MM.1S (cell line): ENCODE measurements at regions not wholly inside any gene's neighbourhood (a gene's known extent, or its start where the extent isn't known, plus 50 kb on each side); places are given as distances from the start of the nearest gene placed in this dataset.

Source experiments
- DNase-seq: peaks from one replicate; pipeline ENCODE4 v3.0.0-alpha.2; 2015
- H2AFZ ChIP-seq: fragments of 300-600 bp; sonication (generic); 2 replicates; pipeline ENCODE4 v1.6.0; 2016; ENCODE audit warnings: antibody characterized with exemption, low read length
- H3F3A ChIP-seq: fragments of 300-600 bp; sonication (generic); 2 replicates; pipeline ENCODE4 v1.6.1; 2016; ENCODE audit warnings: mild to moderate bottlenecking, antibody characterized with exemption, low read length, moderate library complexity, mixed read lengths; ENCODE audit not compliant: insufficient read depth
- H3K27ac ChIP-seq: fragments of 300-600 bp; sonication (generic); 2 replicates; pipeline ENCODE4 v1.5.1; 2016; ENCODE audit warnings: mild to moderate bottlenecking, low read length
- H3K27me3 ChIP-seq: fragments of 300-600 bp; sonication (generic); replicated peaks from 2 replicates; pipeline ENCODE4 v1.6.0; 2016; ENCODE audit warnings: low read length; ENCODE audit not compliant: insufficient read depth
- H3K36me3 ChIP-seq: fragments of 300-600 bp; sonication (generic); replicated peaks from 2 replicates; pipeline ENCODE4 v1.6.1; 2016; ENCODE audit warnings: mild to moderate bottlenecking, low read length, mixed read lengths; ENCODE audit not compliant: insufficient read depth
- H3K4me1 ChIP-seq: fragments of 300-600 bp; sonication (generic); 2 replicates; pipeline ENCODE4 v1.6.1; 2016; ENCODE audit warnings: low read length, mixed read lengths
- H3K4me2 ChIP-seq: fragments of 300-600 bp; sonication (generic); 2 replicates; pipeline ENCODE4 v1.6.0; 2016; ENCODE audit warnings: low read depth, low read length
- H3K4me3 ChIP-seq: fragments of 300-600 bp; sonication (generic); 2 replicates; pipeline ENCODE4 v1.5.1; 2016; ENCODE audit warnings: low read length, mixed read lengths
- H3K79me2 ChIP-seq: fragments of 300-600 bp; sonication (generic); 2 replicates; pipeline ENCODE4 v1.6.1; 2016; ENCODE audit warnings: mixed run types, low read length, mixed read lengths
- H3K9ac ChIP-seq: fragments of 300-600 bp; sonication (generic); 2 replicates; pipeline ENCODE4 v1.6.1; 2016; ENCODE audit warnings: low read length, mixed read lengths
- H3K9me2 ChIP-seq: fragments of 300-600 bp; sonication (generic); replicated peaks from 2 replicates; pipeline ENCODE4 v1.6.1; 2016; ENCODE audit warnings: mild to moderate bottlenecking, low read length, mixed read lengths; ENCODE audit not compliant: insufficient read depth
- H3K9me3 ChIP-seq: fragments of 300-600 bp; sonication (generic); replicated peaks from 2 replicates; pipeline ENCODE4 v1.6.1; 2016; ENCODE audit warnings: mild to moderate bottlenecking, low read length, mixed read lengths; ENCODE audit not compliant: insufficient read depth
- H4K20me1 ChIP-seq: fragments of 300-600 bp; sonication (generic); 2 replicates; pipeline ENCODE4 v1.6.1; 2016; ENCODE audit warnings: mild to moderate bottlenecking, low read length, moderate library complexity, mixed read lengths; ENCODE audit not compliant: insufficient read depth
- CTCF ChIP-seq: fragments of 300-600 bp; sonication (generic); IDR thresholded peaks from 2 replicates; pipeline ENCODE4 v1.5.1; 2016; ENCODE audit warnings: antibody characterized with exemption, low read length, mixed read lengths
- EZH2 ChIP-seq: fragments of 300-600 bp; sonication (generic); optimal IDR thresholded peaks from 2 replicates; pipeline ENCODE3; 2017; ENCODE audit warnings: low read depth, mild to moderate bottlenecking, antibody characterized with exemption, low read length, mixed read lengths
- EZH2phosphoT487 ChIP-seq: fragments of 300-600 bp; sonication (generic); IDR thresholded peaks from 2 replicates; pipeline ENCODE4 v1.6.1; 2018; ENCODE audit warnings: antibody characterized with exemption, low read length

- H3K9me2 ChIP-seq, result no peaks in the 10 kb centered on the region
- H3F3A ChIP-seq, result no peaks in the 10 kb centered on the region
- no peak overlapping the region for H3K9ac ChIP-seq
- H3K4me2 ChIP-seq, result no peak overlapping the region
- TF ChIP-seq EZH2phosphoT487 (no peak), EZH2 (no peak), CTCF (no peak)
- no peaks in the 10 kb centered on the region for H3K9me3 ChIP-seq
- no peaks in the 10 kb centered on the region for H4K20me1 ChIP-seq
- no peaks in the 10 kb centered on the region for H3K36me3 ChIP-seq
- H3K27ac ChIP-seq, result no peak overlapping the region
- no peaks in the 10 kb centered on the region for H3K79me2 ChIP-seq
- DNase-seq, result no peak
- H3K27me3 ChIP-seq, result no peaks in the 10 kb centered on the region
- H2AFZ ChIP-seq, result no peak overlapping the region
- no peak overlapping the region for H3K4me3 ChIP-seq
- no peaks in the 10 kb centered on the region for H3K4me1 ChIP-seq
These were observed 732.4 kb downstream of the IPMK start for GRCh38 chr10:57535306-57535705.

GRCh38 chr10:57513637-57514036 is 754.1 kb downstream of the IPMK start:
- H3K4me2 ChIP-seq, result no peak overlapping the region
- H3K9me2 ChIP-seq, result no peaks in the 10 kb centered on the region
- H3F3A ChIP-seq, result no peaks in the 10 kb centered on the region
- no peak overlapping the region for H3K9ac ChIP-seq
- H3K9me3 ChIP-seq, result no peaks in the 10 kb centered on the region
- no peaks in the 10 kb centered on the region for H3K27me3 ChIP-seq
- DNase-seq, result no peak
- no peak overlapping the region for H3K4me3 ChIP-seq
- TF ChIP-seq EZH2phosphoT487 (no peak), CTCF (no peak), EZH2 (no peak)
- no peaks in the 10 kb centered on the region for H3K4me1 ChIP-seq
- no peaks in the 10 kb centered on the region for H3K36me3 ChIP-seq
- no peaks in the 10 kb centered on the region for H3K79me2 ChIP-seq
- H2AFZ ChIP-seq, result no peak overlapping the region
- H4K20me1 ChIP-seq, result no peaks in the 10 kb centered on the region
- H3K27ac ChIP-seq, result no peak overlapping the region

DNA sequence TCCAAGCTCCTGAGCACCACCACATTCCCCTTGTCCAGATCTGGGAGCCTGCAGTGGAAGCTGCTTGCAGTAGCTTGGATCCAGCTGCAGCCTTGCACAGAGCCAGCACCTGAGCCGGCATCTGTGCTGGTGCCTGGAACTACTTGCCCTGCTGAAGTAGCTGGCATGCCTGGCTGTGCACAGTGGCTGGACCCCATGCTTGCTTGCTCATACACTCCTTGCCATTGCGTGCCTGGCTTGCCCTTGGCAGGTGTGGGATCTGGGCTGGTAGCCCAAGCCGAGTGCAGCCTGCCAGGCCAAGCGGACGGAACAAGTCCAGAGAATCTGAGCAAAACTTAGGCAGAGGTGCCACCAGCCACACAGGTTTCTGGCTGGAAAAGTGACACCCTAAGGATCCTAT is 759.9 kb downstream of the IPMK start:
- H3K4me2 ChIP-seq, result no peak overlapping the region
- no peak for DNase-seq
- H3K9me3 ChIP-seq, result no peaks in the 10 kb centered on the region
- H2AFZ ChIP-seq, result no peak overlapping the region
- TF ChIP-seq EZH2phosphoT487 (no peak), EZH2 (no peak), CTCF (no peak)
- no peak overlapping the region for H3K4me3 ChIP-seq
- no peak overlapping the region for H3K9ac ChIP-seq
- no peaks in the 10 kb centered on the region for H3K27me3 ChIP-seq
- H3K27ac ChIP-seq, result no peak overlapping the region
- no peaks in the 10 kb centered on the region for H3K9me2 ChIP-seq
- no peaks in the 10 kb centered on the region for H3F3A ChIP-seq
- H3K4me1 ChIP-seq, result no peaks in the 10 kb centered on the region
- H4K20me1 ChIP-seq, result no peaks in the 10 kb centered on the region
- no peaks in the 10 kb centered on the region for H3K36me3 ChIP-seq
- H3K79me2 ChIP-seq, result no peaks in the 10 kb centered on the region
